ENCODE measurements at regions not wholly inside any gene's neighbourhood (a gene's known extent, or its start where the extent isn't known, plus 50 kb on each side); places are given as distances from the start of the nearest gene placed in this dataset.

DNA sequence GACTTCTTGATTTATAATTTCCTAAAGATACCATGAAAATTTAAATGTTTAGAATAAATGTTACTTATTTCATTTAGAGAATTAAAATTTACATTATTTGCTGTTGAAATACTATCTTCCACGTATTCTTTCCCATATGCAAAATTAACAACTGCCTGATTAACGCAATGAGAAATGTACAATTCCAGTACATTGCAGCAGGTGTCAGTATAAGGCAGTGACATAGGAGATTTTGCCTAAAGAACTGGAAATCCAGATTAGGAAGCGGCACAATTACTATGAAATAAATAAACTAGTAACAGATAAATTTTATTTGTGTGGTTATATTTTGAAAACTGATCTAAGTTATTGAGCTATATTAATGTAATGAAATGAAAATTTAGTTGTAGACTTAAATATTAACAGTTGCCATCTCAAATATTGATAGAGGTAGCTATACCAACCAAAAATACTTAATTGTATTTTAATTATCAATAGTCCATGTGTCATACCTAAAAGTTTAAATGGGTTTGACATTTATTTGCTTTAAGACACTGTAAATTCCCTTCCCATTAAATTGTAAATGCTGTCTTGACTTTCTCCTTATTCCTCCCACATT, 300.2 kb downstream of the UTRN start:
- H3K36me3 ChIP-seq (ENCODE audit: control insufficient read depth, insufficient read depth, low read length): no peaks in the 10 kb centered on the region
- no peaks in the 10 kb centered on the region for H3K27me3 ChIP-seq (ENCODE audit: control insufficient read depth, insufficient read depth, low read length)
- no peaks in the 10 kb centered on the region for H3K9me3 ChIP-seq (ENCODE audit: control insufficient read depth, insufficient read depth, low read length)
- no CpG with 5 or more reads among the region's 3 CpGs for WGBS (ENCODE audit: insufficient coverage, insufficient read length)
- H3K4me1 ChIP-seq (ENCODE audit: control insufficient read depth, insufficient read depth, low read length): no peaks in the 10 kb centered on the region
- no peak overlapping the region for H3K27ac ChIP-seq (ENCODE audit: low read length)
- DNase-seq (ENCODE audit: low read depth, low spot score): no peak
- H3K4me3 ChIP-seq (ENCODE audit: low read length): no peak overlapping the region

DNA sequence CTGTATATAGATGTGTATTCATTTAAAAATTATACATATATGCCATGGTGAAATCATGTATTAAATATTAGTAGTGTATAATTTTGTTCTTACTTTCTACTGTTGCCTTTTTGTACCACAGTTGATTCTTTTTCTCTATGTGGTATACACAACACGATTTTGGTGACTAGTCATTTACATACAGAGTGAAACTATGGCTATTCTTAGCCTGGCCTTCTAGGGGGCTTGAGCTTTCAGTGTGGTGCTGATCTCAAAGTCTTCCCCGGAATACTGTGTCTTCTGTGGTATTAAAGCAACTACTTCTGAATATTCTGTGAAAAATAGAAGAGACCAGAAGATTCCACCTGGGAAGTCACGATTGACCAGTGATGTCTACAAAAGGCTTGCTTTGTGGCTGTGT, 301.9 kb downstream of the UTRN start:
- no peaks in the 10 kb centered on the region; the same call in 1 of the 2 replicates for H3K36me3 ChIP-seq (ENCODE audit: control insufficient read depth, insufficient read depth, low read length)
- WGBS (ENCODE audit: insufficient coverage, insufficient read length): no CpG with 5 or more reads among the region's 3 CpGs
- H3K9me3 ChIP-seq (ENCODE audit: control insufficient read depth, insufficient read depth, low read length): no peaks in the 10 kb centered on the region
- H3K4me1 ChIP-seq (ENCODE audit: control insufficient read depth, insufficient read depth, low read length): no peaks in the 10 kb centered on the region; the same call in 1 of the 2 replicates
- H3K4me3 ChIP-seq (ENCODE audit: low read length): no peak overlapping the region
- H3K27me3 ChIP-seq (ENCODE audit: control insufficient read depth, insufficient read depth, low read length): no peaks in the 10 kb centered on the region
- no peak for DNase-seq (ENCODE audit: low read depth, low spot score)
- no peak overlapping the region for H3K27ac ChIP-seq (ENCODE audit: low read length)

DNA sequence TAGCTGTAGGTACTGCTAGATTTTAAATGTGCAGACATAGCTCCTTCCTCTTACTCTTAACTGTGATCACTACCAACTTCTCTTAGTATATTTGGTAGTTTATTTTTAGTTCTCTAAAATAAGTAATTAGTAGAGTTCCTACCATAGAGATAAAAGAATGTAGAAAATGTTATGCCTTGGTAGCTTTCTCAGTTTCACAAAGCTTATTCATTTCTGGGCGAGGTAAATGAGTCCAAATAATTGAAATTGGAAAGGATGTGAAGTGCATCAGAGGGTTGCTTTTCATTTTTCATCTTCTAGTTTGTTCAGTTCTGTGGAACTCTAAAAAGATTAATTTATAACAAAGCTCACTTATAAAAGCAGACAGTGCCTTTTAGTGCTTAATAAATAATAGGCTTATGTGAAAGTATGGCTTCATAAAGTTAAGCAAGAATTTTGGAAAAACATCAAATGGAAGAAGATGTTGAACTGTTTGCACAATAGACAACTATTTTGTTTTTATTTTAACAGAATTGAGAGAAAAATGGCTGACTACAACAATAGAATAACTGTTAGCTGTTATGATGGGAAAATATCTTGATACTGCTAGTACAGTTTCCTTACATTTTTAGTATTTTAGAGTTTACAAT, 303.7 kb downstream of the UTRN start:
- DNase-seq (ENCODE audit: low read depth, low spot score): no peak
- Histone ChIP-seq H3K27me3 (ENCODE audit: control insufficient read depth, insufficient read depth, low read length) (no peaks in the 10 kb centered on the region), H3K4me1 (ENCODE audit: control insufficient read depth, insufficient read depth, low read length) (no peaks in the 10 kb centered on the region; the same call in 1 of the 2 replicates), H3K36me3 (ENCODE audit: control insufficient read depth, insufficient read depth, low read length) (no peaks in the 10 kb centered on the region; the same call in 1 of the 2 replicates), H3K27ac (ENCODE audit: low read length) (no peak overlapping the region), H3K4me3 (ENCODE audit: low read length) (no peak overlapping the region), H3K9me3 (ENCODE audit: control insufficient read depth, insufficient read depth, low read length) (no peaks in the 10 kb centered on the region)
- no CpG with 5 or more reads among the region's 1 CpG for WGBS (ENCODE audit: insufficient coverage, insufficient read length)

DNA sequence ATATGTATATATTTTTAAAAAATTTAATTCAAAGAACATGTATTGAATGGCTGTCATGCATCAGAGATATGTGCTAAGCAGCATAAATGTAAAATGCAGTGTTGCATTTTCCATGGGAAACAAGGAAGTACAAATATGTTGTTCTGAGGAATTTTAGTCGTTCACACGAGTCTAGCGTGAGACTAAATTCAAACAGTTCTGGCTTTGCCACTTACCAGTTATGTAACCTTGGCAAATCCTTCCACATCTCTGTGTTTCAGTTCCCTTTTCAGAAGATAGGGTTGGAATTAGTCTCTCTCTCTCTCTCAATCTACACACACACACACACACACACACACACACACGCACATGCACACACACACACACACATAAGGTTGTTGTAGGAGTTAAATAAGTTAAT, 305.4 kb downstream of the UTRN start:
- H3K27ac ChIP-seq (ENCODE audit: low read length): no peak overlapping the region
- no peak for DNase-seq (ENCODE audit: low read depth, low spot score)
- H3K9me3 ChIP-seq (ENCODE audit: control insufficient read depth, insufficient read depth, low read length): no peaks in the 10 kb centered on the region
- H3K27me3 ChIP-seq (ENCODE audit: control insufficient read depth, insufficient read depth, low read length): no peaks in the 10 kb centered on the region
- no peaks in the 10 kb centered on the region; the same call in 1 of the 2 replicates for H3K4me1 ChIP-seq (ENCODE audit: control insufficient read depth, insufficient read depth, low read length)
- no CpG with 5 or more reads among the region's 4 CpGs for WGBS (ENCODE audit: insufficient coverage, insufficient read length)
- no peaks in the 10 kb centered on the region; the same call in 1 of the 2 replicates for H3K36me3 ChIP-seq (ENCODE audit: control insufficient read depth, insufficient read depth, low read length)
- H3K4me3 ChIP-seq (ENCODE audit: low read length): no peak overlapping the region

DNA sequence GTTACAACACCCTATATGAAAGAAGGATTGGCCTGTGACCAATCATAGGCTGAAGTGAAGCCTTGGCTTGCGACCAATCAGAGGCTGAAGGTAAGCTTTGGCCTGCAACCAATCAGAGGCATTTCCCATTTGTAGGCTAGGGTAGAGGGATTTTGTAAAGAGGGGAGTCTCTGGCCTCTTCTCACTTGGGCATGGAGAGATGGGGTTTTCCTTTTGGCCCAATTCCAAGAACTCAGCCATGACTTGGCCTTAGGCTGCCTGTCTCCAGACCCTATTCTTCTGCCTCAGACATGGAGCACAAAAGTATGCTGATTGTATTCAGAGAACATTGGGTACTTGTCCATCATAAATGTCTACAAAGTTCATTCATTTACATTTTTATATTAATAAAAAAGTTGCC, 308.3 kb downstream of the UTRN start:
- no peak for DNase-seq (ENCODE audit: low read depth, low spot score)
- Histone ChIP-seq H3K4me1 (ENCODE audit: control insufficient read depth, insufficient read depth, low read length) (no peaks in the 10 kb centered on the region; the same call in none of the 2 replicates), H3K27me3 (ENCODE audit: control insufficient read depth, insufficient read depth, low read length) (no peaks in the 10 kb centered on the region), H3K36me3 (ENCODE audit: control insufficient read depth, insufficient read depth, low read length) (no peaks in the 10 kb centered on the region; the same call in 1 of the 2 replicates), H3K27ac (ENCODE audit: low read length) (no peak overlapping the region), H3K9me3 (ENCODE audit: control insufficient read depth, insufficient read depth, low read length) (no peaks in the 10 kb centered on the region), H3K4me3 (ENCODE audit: low read length) (no peak overlapping the region)
- WGBS (ENCODE audit: insufficient coverage, insufficient read length): no CpG with 5 or more reads among the region's 1 CpG

DNA sequence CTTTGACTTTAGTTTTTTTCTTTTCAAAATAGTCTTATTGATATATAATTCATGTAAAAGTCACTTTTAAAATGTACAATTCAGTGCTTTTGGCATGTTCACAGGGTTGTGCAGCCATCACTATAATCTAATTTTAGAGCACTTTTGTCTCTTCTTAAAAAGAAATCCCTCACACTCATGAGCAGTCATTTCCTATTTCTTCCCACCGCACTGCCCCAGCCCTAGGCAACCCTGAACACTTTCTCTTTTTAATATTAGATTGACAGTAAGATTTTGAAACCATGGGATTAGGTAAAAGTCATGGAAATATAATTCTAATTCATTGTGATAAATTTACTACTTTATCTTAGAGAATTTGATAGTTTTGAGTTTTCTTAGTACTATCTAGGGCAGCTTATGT, 309.4 kb downstream of the UTRN start:
- H3K27ac ChIP-seq (ENCODE audit: low read length): no peak overlapping the region
- H3K4me3 ChIP-seq (ENCODE audit: low read length): no peak overlapping the region
- no peak for DNase-seq (ENCODE audit: low read depth, low spot score)
- no peaks in the 10 kb centered on the region for H3K9me3 ChIP-seq (ENCODE audit: control insufficient read depth, insufficient read depth, low read length)
- H3K4me1 ChIP-seq (ENCODE audit: control insufficient read depth, insufficient read depth, low read length): no peaks in the 10 kb centered on the region; the same call in none of the 2 replicates
- no peaks in the 10 kb centered on the region for H3K27me3 ChIP-seq (ENCODE audit: control insufficient read depth, insufficient read depth, low read length)
- WGBS (ENCODE audit: insufficient coverage, insufficient read length): no CpG with 5 or more reads among the region's 1 CpG
- no peaks in the 10 kb centered on the region; the same call in 1 of the 2 replicates for H3K36me3 ChIP-seq (ENCODE audit: control insufficient read depth, insufficient read depth, low read length)

DNA sequence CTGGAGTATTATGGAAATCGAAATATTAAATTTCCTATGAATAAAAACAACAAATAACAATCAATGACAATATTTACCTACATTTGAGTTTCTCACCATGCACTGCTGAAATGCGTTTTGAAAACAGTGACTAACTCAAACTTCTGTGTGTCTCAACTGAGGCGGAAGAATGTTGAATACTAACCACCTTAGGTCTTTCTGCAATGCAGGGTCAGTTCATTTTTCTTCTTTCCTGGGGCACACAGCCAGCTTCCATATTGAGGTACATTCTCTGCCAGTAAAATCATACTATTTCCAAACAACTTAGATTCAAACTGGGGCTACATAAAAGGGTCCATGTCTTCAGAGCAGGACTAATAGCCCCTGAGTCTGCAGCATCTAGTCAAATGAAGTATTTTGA, 310.1 kb downstream of the UTRN start:
- no peaks in the 10 kb centered on the region for H3K27me3 ChIP-seq (ENCODE audit: control insufficient read depth, insufficient read depth, low read length)
- no peak overlapping the region for H3K27ac ChIP-seq (ENCODE audit: low read length)
- H3K9me3 ChIP-seq (ENCODE audit: control insufficient read depth, insufficient read depth, low read length): no peaks in the 10 kb centered on the region
- H3K4me3 ChIP-seq (ENCODE audit: low read length): no peak overlapping the region
- no peaks in the 10 kb centered on the region; the same call in 1 of the 2 replicates for H3K36me3 ChIP-seq (ENCODE audit: control insufficient read depth, insufficient read depth, low read length)
- no CpG with 5 or more reads among the region's 3 CpGs for WGBS (ENCODE audit: insufficient coverage, insufficient read length)
- no peaks in the 10 kb centered on the region; the same call in none of the 2 replicates for H3K4me1 ChIP-seq (ENCODE audit: control insufficient read depth, insufficient read depth, low read length)
- no peak for DNase-seq (ENCODE audit: low read depth, low spot score)

DNA sequence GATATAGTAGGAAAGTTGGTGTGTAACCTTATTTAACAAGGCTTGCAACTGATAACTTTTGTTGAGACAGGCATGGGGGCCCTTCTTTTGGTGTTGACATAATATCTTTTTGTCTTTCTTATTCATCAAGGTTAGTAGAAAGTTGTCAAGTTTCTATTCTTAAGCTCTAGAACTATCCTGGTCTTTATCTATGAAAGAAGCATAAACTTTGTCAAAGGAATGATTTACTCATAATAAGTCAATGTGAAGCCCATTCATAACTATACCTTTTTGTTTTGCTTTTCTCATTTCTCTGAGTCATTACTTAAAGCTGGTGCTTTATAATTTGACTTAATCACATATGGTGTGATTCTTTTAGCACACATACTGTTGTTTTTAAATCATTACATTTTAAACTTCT, 312.4 kb downstream of the UTRN start:
- Histone ChIP-seq H3K36me3 (ENCODE audit: control insufficient read depth, insufficient read depth, low read length) (no peaks in the 10 kb centered on the region), H3K4me1 (ENCODE audit: control insufficient read depth, insufficient read depth, low read length) (no peaks in the 10 kb centered on the region; the same call in 1 of the 2 replicates), H3K4me3 (ENCODE audit: low read length) (no peak overlapping the region), H3K27ac (ENCODE audit: low read length) (no peak overlapping the region), H3K9me3 (ENCODE audit: control insufficient read depth, insufficient read depth, low read length) (no peaks in the 10 kb centered on the region), H3K27me3 (ENCODE audit: control insufficient read depth, insufficient read depth, low read length) (no peaks in the 10 kb centered on the region)
- DNase-seq (ENCODE audit: low read depth, low spot score): no peak

DNA sequence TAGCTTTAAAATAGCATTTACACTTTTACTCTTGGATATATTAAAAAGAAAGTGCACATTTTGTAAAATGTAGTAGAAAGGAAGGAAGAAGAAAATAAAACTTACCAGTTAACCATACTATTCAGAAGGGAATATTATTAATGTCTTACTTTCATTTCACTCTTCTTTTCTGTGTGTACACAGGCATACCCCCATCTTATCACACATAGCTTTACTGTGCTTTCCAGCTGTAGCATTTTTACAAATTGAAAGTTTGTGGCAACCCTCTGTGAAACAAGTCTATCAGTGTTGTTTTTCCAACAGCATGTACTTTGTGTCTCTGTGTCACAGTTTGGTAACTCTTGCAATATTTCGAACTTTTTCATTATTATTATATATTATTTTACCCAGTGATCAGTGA, 314.5 kb downstream of the UTRN start:
- no CpG with 5 or more reads among the region's 1 CpG for WGBS (ENCODE audit: insufficient coverage, insufficient read length)
- no peak for DNase-seq (ENCODE audit: low read depth, low spot score)

DNA sequence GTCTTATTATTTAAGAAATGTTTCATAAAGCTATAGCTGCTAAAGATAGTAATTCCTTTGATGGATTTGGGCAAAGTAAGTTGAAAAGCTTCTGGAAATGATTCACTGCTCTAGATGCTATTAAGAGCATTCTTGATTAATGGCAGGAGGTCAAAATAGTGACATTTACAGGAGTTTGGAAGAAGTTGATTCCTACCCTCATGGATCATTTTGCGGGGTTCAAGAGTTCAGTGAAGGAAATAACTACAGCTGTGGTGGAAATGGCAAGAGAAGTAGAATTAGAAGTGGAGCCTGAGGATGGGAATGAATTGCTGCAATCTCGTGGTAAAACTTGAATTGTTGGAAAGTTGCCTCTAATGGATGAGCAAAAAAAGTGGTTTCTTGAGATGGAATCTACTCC, 316.1 kb downstream of the UTRN start:
- no peaks in the 10 kb centered on the region; the same call in 1 of the 2 replicates for H3K4me1 ChIP-seq (ENCODE audit: control insufficient read depth, insufficient read depth, low read length)
- DNase-seq (ENCODE audit: low read depth, low spot score): no peak
- H3K4me3 ChIP-seq (ENCODE audit: low read length): no peak overlapping the region
- no peaks in the 10 kb centered on the region for H3K36me3 ChIP-seq (ENCODE audit: control insufficient read depth, insufficient read depth, low read length)
- no peak overlapping the region for H3K27ac ChIP-seq (ENCODE audit: low read length)
- H3K9me3 ChIP-seq (ENCODE audit: control insufficient read depth, insufficient read depth, low read length): no peaks in the 10 kb centered on the region
- no peaks in the 10 kb centered on the region for H3K27me3 ChIP-seq (ENCODE audit: control insufficient read depth, insufficient read depth, low read length)
- no CpG with 5 or more reads among the region's 2 CpGs for WGBS (ENCODE audit: insufficient coverage, insufficient read length)

More for the DNA sequence above, 314.5 kb downstream of the UTRN start:
- Histone ChIP-seq H3K36me3 (ENCODE audit: control insufficient read depth, insufficient read depth, low read length) (no peaks in the 10 kb centered on the region), H3K9me3 (ENCODE audit: control insufficient read depth, insufficient read depth, low read length) (no peaks in the 10 kb centered on the region), H3K4me1 (ENCODE audit: control insufficient read depth, insufficient read depth, low read length) (no peaks in the 10 kb centered on the region; the same call in 1 of the 2 replicates), H3K4me3 (ENCODE audit: low read length) (no peak overlapping the region), H3K27me3 (ENCODE audit: control insufficient read depth, insufficient read depth, low read length) (no peaks in the 10 kb centered on the region), H3K27ac (ENCODE audit: low read length) (no peak overlapping the region)

Data from iPS DF 6.9 (cell line).